MCF 10A (cell line): ENCODE measurements at regions not wholly inside any gene's neighbourhood (a gene's known extent, or its start where the extent isn't known, plus 50 kb on each side); places are given as distances from the start of the nearest gene placed in this dataset.
A peak's percentile ranks its signal among the peaks of the same experiment; 100 is the strongest.
"Not testable (repeated sequence)": the region's sequence is repeated elsewhere in the genome, so short reads cannot be mapped to it uniquely, and the experiment has no call there.

ENCODE experiments used
- BruUV-seq: library from RNA; stranded (reverse); fragments of 400-500 nt; replicated peaks from 2 replicates; lab custom pipeline; 2021; lab: Mats Ljungman, UMichigan
- CTCF ChIA-PET: fragments of 300-600 bp; sonication (Branson Sonifier 250); formaldehyde crosslinking; extraction: SDS; loops from one replicate; lab custom pipeline; 2021; ENCODE audit warnings: antibody characterized with exemption, inconsistent platforms; lab: Yijun Ruan, JAX
- POLR2A ChIA-PET: fragments of 300-600, 350-650 bp; sonication (Branson Sonifier 250); formaldehyde crosslinking; extraction: SDS; loops from one replicate; lab custom pipeline; 2020; ENCODE audit warnings: antibody characterized with exemption, inconsistent platforms; lab: Yijun Ruan, JAX
- DNase-seq: peaks from one replicate; pipeline ENCODE4 v3.0.0-alpha.2; 2018; ENCODE audit not compliant: unreplicated experiment
- H3K27ac Mint-ChIP-seq: one replicate; pipeline ENCODE4 v1.8.0; 2022; ENCODE audit warnings: mild to moderate bottlenecking, low read depth, mixed read lengths; ENCODE audit not compliant: unreplicated experiment
- H3K27me3 Mint-ChIP-seq: one replicate; pipeline ENCODE4 v1.8.0; 2022; ENCODE audit warnings: mixed read lengths; ENCODE audit not compliant: insufficient read depth, unreplicated experiment
- H3K36me3 Mint-ChIP-seq: one replicate; pipeline ENCODE4 v1.8.0; 2022; ENCODE audit warnings: mild to moderate bottlenecking, moderate library complexity, mixed read lengths; ENCODE audit not compliant: insufficient read depth, unreplicated experiment
- H3K4me1 Mint-ChIP-seq: one replicate; pipeline ENCODE4 v1.8.0; 2022; ENCODE audit warnings: mixed read lengths; ENCODE audit not compliant: insufficient read depth, unreplicated experiment
- H3K4me3 Mint-ChIP-seq: one replicate; pipeline ENCODE4 v1.8.0; 2022; ENCODE audit warnings: mild to moderate bottlenecking, moderate library complexity, mixed read lengths; ENCODE audit not compliant: unreplicated experiment
- H3K9me3 Mint-ChIP-seq: one replicate; pipeline ENCODE4 v1.8.0; 2022; ENCODE audit warnings: mixed read lengths; ENCODE audit not compliant: unreplicated experiment
- CTCF ChIP-seq: fragments of 200-600 bp; IDR thresholded peaks from one replicate; pipeline ENCODE4 v1.8.0; 2022; ENCODE audit warnings: antibody characterized with exemption, mild to moderate bottlenecking; ENCODE audit not compliant: unreplicated experiment
- intact Hi-C: fragments of 100-400 bp; cut with micrococcal nuclease; formaldehyde crosslinking; loops from 2 replicates; pipeline ENCODE4 v1.14.1; 2022

- intact Hi-C loops = no loop called here
- ChIA-PET POLR2A (interaction anchor here (0.6 to 1.1 kb wide), 3 partner anchors 12 to 695 kb away, joined by 3 read pairs; no protein-coding TSS in a partner anchor), CTCF (no interaction called here)
- Mint-ChIP-seq H3K36me3 (no peaks in the 10 kb centered on the region), H3K27ac (no peak overlapping the region), H3K9me3 (peaks cover 22% of the 10 kb centered on the region), H3K4me1 (peaks cover 11% of the 10 kb centered on the region), H3K4me3 (no peak overlapping the region), H3K27me3 (no peaks in the 10 kb centered on the region)
- BruUV-seq = no TSS peak
- TF ChIP-seq CTCF = no peak
- DNase-seq = no peak
These were observed 394.9 kb upstream of the GRAMD2B start for GRCh38 chr5:126028336-126028735.

GRCh38 chr5:126029282-126029681, 393.9 kb upstream of the GRAMD2B start:
- peaks cover 22% of the 10 kb centered on the region for H3K9me3 Mint-ChIP-seq
- CTCF ChIA-PET, DNase-seq: not testable (repeated sequence)

GRCh38 chr5:126030698-126031097, 392.5 kb upstream of the GRAMD2B start:
- peaks cover 11% of the 10 kb centered on the region for H3K4me1 Mint-ChIP-seq
- no peak overlapping the region for H3K27ac Mint-ChIP-seq
- POLR2A ChIA-PET = no interaction called here
- H3K36me3 Mint-ChIP-seq = no peaks in the 10 kb centered on the region
- CTCF ChIA-PET = interaction anchor here (0.5 to 0.8 kb wide), 2 partner anchors 15 kb away, joined by 3 to 4 read pairs; no protein-coding TSS in a partner anchor
- no TSS peak for BruUV-seq
- no peak for DNase-seq
- H3K9me3 Mint-ChIP-seq = peaks cover 22% of the 10 kb centered on the region
- H3K27me3 Mint-ChIP-seq = no peaks in the 10 kb centered on the region
- no peak for TF ChIP-seq CTCF
- no peak overlapping the region for H3K4me3 Mint-ChIP-seq
- intact Hi-C loops = no loop called here

More at GRCh38 chr5:126029282-126029681, 393.9 kb upstream of the GRAMD2B start:
- H3K27me3 Mint-ChIP-seq, H3K4me3 Mint-ChIP-seq, POLR2A ChIA-PET, BruUV-seq, H3K27ac Mint-ChIP-seq, intact Hi-C loops, H3K36me3 Mint-ChIP-seq: not testable (repeated sequence)
- peaks cover 11% of the 10 kb centered on the region for H3K4me1 Mint-ChIP-seq

GRCh38 chr5:126031989-126032716, 391.1 kb upstream of the GRAMD2B start:
- POLR2A ChIA-PET = interaction anchor here (0.6 kb wide), 1 partner anchor 59 kb away, joined by 3 read pairs; no protein-coding TSS in a partner anchor
- Mint-ChIP-seq H3K27me3 (no peaks in the 10 kb centered on the region), H3K4me3 (no peak overlapping the region), H3K9me3 (peaks cover 22% of the 10 kb centered on the region), H3K4me1 (peaks cover 11% of the 10 kb centered on the region), H3K36me3 (no peaks in the 10 kb centered on the region), H3K27ac (no peak overlapping the region)
- intact Hi-C loops = no loop called here
- DNase-seq = peak; percentile 85
- no TSS peak for BruUV-seq
- TF ChIP-seq CTCF = no peak
- CTCF ChIA-PET = no interaction called here
